ENCODE measurements at regions not wholly inside any gene's neighbourhood (a gene's known extent, or its start where the extent isn't known, plus 50 kb on each side); places are given as distances from the start of the nearest gene placed in this dataset.

- H3K4me1 ChIP-seq (ENCODE audit: control insufficient read depth in 2 of 2, insufficient read depth in 2 of 2, low read length in 2 of 2), result no peaks in the 10 kb centered on the region
- DNase-seq (no peak), ATAC-seq (ENCODE audit: low read depth) (no peak)
- H3K9me3 ChIP-seq (ENCODE audit: control extremely low read depth in 1 of 3, control insufficient read depth in 2 of 3, insufficient read depth in 1 of 3, low read length in 2 of 3), result no peaks in the 10 kb centered on the region
- Mint-ChIP-seq H3K27ac (no peak overlapping the region), H3K4me1 (peaks cover 3% of the 10 kb centered on the region), H3K4me3 (no peak overlapping the region), H3K27me3 (peaks cover 23% of the 10 kb centered on the region), H3K9me3 (ENCODE audit: insufficient read depth) (no peaks in the 10 kb centered on the region)
- H3K9ac ChIP-seq (ENCODE audit: low read length), result no peak overlapping the region
- H3K4me2 ChIP-seq (replicated peaks; ENCODE audit: low read depth, low read length, poor library complexity, severe bottlenecking), result no peak overlapping the region
- no peak overlapping the region for H3K27ac ChIP-seq (ENCODE audit: low read length in 2 of 2)
- H3K27me3 ChIP-seq (replicated peaks in 1 of 4; ENCODE audit: control extremely low read depth in 1 of 4, control insufficient read depth in 3 of 4, insufficient read depth in 4 of 4, low read length in 3 of 4), result peaks cover 0 to under 1% (median 0%) of the 10 kb centered on the region in 4 experiments
- H2AFZ ChIP-seq (ENCODE audit: insufficient read depth, low read depth, low read length, poor library complexity, severe bottlenecking), result no peak overlapping the region
- 83% methylated on average over 6 of the region's 7 CpGs for WGBS (ENCODE audit: insufficient coverage)
- TF ChIP-seq CTCF (IDR thresholded peaks at IDR 0.05) (no peak), EZH2 (IDR thresholded peaks at IDR 0.05; ENCODE audit: borderline replicate concordance, insufficient read depth, low read depth, low read length, poor library complexity, severe bottlenecking) (no peak)
- no peak overlapping the region for H3K4me3 ChIP-seq (ENCODE audit: control extremely low read depth in 1 of 5, extremely low read depth in 1 of 5, insufficient read depth in 1 of 5, low read depth in 2 of 5, low read length in 4 of 5)
- ChIA-PET CTCF (no interaction called here), POLR2A (no interaction called here)
- no peaks in the 10 kb centered on the region for H4K20me1 ChIP-seq (ENCODE audit: control insufficient read depth, insufficient read depth, low read length, poor library complexity, severe bottlenecking)
- intact Hi-C loops (cut with micrococcal nuclease), result no loop called here
- H3K79me2 ChIP-seq (ENCODE audit: control insufficient read depth, insufficient read depth, low read length), result no peaks in the 10 kb centered on the region
- H3K36me3 ChIP-seq (replicated peaks in 1 of 2; ENCODE audit: control extremely low read depth in 1 of 2, control insufficient read depth in 1 of 2, extremely low read depth in 1 of 2, insufficient read depth in 2 of 2, low read length in 1 of 2), result no peaks in the 10 kb centered on the region
Measured at GRCh38 chr2:204150721-204151120, 214.2 kb downstream of the ICOS start.

GRCh38 chr2:204152616-204153015, 216.1 kb downstream of the ICOS start:
- H3K4me1 ChIP-seq (ENCODE audit: control insufficient read depth in 2 of 2, insufficient read depth in 2 of 2, low read length in 2 of 2), result no peaks in the 10 kb centered on the region
- H2AFZ ChIP-seq (ENCODE audit: insufficient read depth, low read depth, low read length, poor library complexity, severe bottlenecking), result no peak overlapping the region
- H4K20me1 ChIP-seq (ENCODE audit: control insufficient read depth, insufficient read depth, low read length, poor library complexity, severe bottlenecking), result no peaks in the 10 kb centered on the region
- H3K9ac ChIP-seq (ENCODE audit: low read length), result no peak overlapping the region
- H3K4me3 Mint-ChIP-seq, result no peak overlapping the region
- ATAC-seq (ENCODE audit: low read depth) (no peak), DNase-seq (no peak)
- ChIA-PET POLR2A (no interaction called here), CTCF (no interaction called here)
- H3K27me3 Mint-ChIP-seq, result peaks cover 23% of the 10 kb centered on the region
- H3K27ac ChIP-seq (ENCODE audit: low read length in 2 of 2), result no peak overlapping the region
- peaks cover 3% of the 10 kb centered on the region for H3K9me3 Mint-ChIP-seq (ENCODE audit: insufficient read depth)
- H3K4me3 ChIP-seq (ENCODE audit: control extremely low read depth in 1 of 5, extremely low read depth in 1 of 5, insufficient read depth in 1 of 5, low read depth in 2 of 5, low read length in 4 of 5), result no peak overlapping the region
- WGBS (ENCODE audit: insufficient coverage), result 87% methylated on average over 3 of the region's 3 CpGs
- H3K9me3 ChIP-seq (ENCODE audit: control extremely low read depth in 1 of 3, control insufficient read depth in 2 of 3, insufficient read depth in 1 of 3, low read length in 2 of 3), result peaks cover 0 to 1% (median 0%) of the 10 kb centered on the region in 3 donors
- H3K79me2 ChIP-seq (ENCODE audit: control insufficient read depth, insufficient read depth, low read length), result no peaks in the 10 kb centered on the region
- no peak overlapping the region for H3K4me2 ChIP-seq (replicated peaks; ENCODE audit: low read depth, low read length, poor library complexity, severe bottlenecking)
- intact Hi-C loops (cut with micrococcal nuclease), result no loop called here
- H3K27ac Mint-ChIP-seq, result no peak overlapping the region
- no peaks in the 10 kb centered on the region for H3K27me3 ChIP-seq (replicated peaks in 1 of 4; ENCODE audit: control extremely low read depth in 1 of 4, control insufficient read depth in 3 of 4, insufficient read depth in 4 of 4, low read length in 3 of 4)
- TF ChIP-seq EZH2 (IDR thresholded peaks at IDR 0.05; ENCODE audit: borderline replicate concordance, insufficient read depth, low read depth, low read length, poor library complexity, severe bottlenecking), result no peak
- no peak for TF ChIP-seq CTCF (IDR thresholded peaks at IDR 0.05)
- no peaks in the 10 kb centered on the region for H3K4me1 Mint-ChIP-seq
- H3K36me3 ChIP-seq (replicated peaks in 1 of 2; ENCODE audit: control extremely low read depth in 1 of 2, control insufficient read depth in 1 of 2, extremely low read depth in 1 of 2, insufficient read depth in 2 of 2, low read length in 1 of 2), result no peaks in the 10 kb centered on the region
